Osteoblast (primary cell): ENCODE measurements at regions not wholly inside any gene's neighbourhood (a gene's known extent, or its start where the extent isn't known, plus 50 kb on each side); places are given as distances from the start of the nearest gene placed in this dataset.
A peak's percentile ranks its signal among the peaks of the same experiment; 100 is the strongest.

Source experiments
- DNase-seq: peaks from one replicate; pipeline ENCODE4 v3.0.0; 2011; ENCODE audit warnings: low spot score, mixed read lengths; ENCODE audit not compliant: insufficient read length; ENCODE audit errors: missing footprints
- H2AFZ ChIP-seq: 2 replicates; pipeline ENCODE4 v1.6.0; 2011; ENCODE audit warnings: mild to moderate bottlenecking, low read length
- H3K27ac ChIP-seq: 2 replicates; pipeline ENCODE4 v1.5.1; 2011; ENCODE audit warnings: mild to moderate bottlenecking, low read depth, low read length, moderate library complexity
- H3K27me3 ChIP-seq: 2 replicates; pipeline ENCODE4 v1.6.0; 2012; ENCODE audit warnings: mild to moderate bottlenecking, control low read depth, inconsistent platforms, low read length, moderate library complexity; ENCODE audit not compliant: insufficient read depth
- H3K36me3 ChIP-seq: 2 replicates; pipeline ENCODE4 v1.5.1; 2011; ENCODE audit warnings: mild to moderate bottlenecking, low read length, control low read depth, moderate library complexity; ENCODE audit not compliant: insufficient read depth
- H3K4me1 ChIP-seq: 2 replicates; pipeline ENCODE4 v1.5.1; 2011; ENCODE audit warnings: mild to moderate bottlenecking, low read length, control low read depth, moderate library complexity; ENCODE audit not compliant: insufficient read depth
- H3K4me2 ChIP-seq: 2 replicates; pipeline ENCODE4 v1.6.0; 2011; ENCODE audit warnings: mild to moderate bottlenecking, low read length; ENCODE audit not compliant: insufficient read depth
- H3K4me3 ChIP-seq: fragments of 200-600 bp; sonication (generic); 3 replicates; pipeline ENCODE4 v1.5.1; 2012; ENCODE audit warnings: mild to moderate bottlenecking, low read length, inconsistent platforms; ENCODE audit not compliant: insufficient read depth
- H3K79me2 ChIP-seq: 2 replicates; pipeline ENCODE4 v1.6.0; 2012; ENCODE audit warnings: mild to moderate bottlenecking, low read length, control low read depth, inconsistent platforms; ENCODE audit not compliant: insufficient read depth
- H3K9me3 ChIP-seq: 2 replicates; pipeline ENCODE4 v1.5.1; 2011; ENCODE audit warnings: low read depth, low read length, control low read depth
- H4K20me1 ChIP-seq: 2 replicates; pipeline ENCODE4 v1.6.0; 2012; ENCODE audit warnings: mild to moderate bottlenecking, low read length, control low read depth; ENCODE audit not compliant: insufficient read depth
- TF ChIP-seq, protein P1 (sequence below): IDR thresholded peaks from 2 replicates; pipeline ENCODE4 v1.5.1; 2011; ENCODE audit warnings: mild to moderate bottlenecking, low read depth, low read length, moderate library complexity; ENCODE audit errors: extremely low read depth

DNA sequence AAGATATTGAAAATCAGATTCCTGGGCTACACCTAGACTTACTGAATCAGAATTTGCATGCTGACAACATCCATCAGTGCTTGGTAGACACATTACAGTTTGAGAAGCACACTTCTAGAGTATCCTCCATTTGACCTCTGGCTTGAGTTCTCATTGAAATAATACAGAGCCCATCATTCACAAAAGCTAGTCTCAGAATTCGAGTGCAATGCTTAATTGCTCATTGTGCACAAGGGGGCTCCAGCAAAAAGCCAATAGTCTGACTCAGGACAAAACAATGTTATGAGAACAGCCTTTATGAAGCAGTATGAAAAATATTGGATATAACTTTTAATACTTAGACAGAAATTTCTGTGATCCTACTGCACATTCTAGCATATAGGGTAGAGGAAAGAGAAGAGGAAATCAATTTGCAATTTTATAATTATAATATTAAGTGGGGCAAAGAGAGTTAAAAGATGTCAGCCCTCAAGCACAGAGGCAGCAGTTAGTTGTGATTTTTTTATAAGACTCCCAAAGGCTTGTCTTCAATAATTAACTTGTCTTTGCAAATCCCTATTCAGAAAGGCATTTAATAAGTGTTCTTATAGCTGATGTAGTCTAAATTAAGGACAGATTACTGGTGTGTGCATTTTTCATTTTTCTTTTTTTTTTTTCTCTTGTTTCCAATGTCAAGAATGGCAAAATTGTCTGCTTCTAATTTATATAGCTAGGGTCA lies 105.8 kb upstream of the ANK3 start:
- DNase-seq = peak; percentile 0
- Histone ChIP-seq H3K4me2 (no peak overlapping the region), H3K79me2 (no peaks in the 10 kb centered on the region)

GRCh38 chr10:60494774-60495173 lies 105.1 kb upstream of the ANK3 start:
- TF ChIP-seq, protein P1, sequence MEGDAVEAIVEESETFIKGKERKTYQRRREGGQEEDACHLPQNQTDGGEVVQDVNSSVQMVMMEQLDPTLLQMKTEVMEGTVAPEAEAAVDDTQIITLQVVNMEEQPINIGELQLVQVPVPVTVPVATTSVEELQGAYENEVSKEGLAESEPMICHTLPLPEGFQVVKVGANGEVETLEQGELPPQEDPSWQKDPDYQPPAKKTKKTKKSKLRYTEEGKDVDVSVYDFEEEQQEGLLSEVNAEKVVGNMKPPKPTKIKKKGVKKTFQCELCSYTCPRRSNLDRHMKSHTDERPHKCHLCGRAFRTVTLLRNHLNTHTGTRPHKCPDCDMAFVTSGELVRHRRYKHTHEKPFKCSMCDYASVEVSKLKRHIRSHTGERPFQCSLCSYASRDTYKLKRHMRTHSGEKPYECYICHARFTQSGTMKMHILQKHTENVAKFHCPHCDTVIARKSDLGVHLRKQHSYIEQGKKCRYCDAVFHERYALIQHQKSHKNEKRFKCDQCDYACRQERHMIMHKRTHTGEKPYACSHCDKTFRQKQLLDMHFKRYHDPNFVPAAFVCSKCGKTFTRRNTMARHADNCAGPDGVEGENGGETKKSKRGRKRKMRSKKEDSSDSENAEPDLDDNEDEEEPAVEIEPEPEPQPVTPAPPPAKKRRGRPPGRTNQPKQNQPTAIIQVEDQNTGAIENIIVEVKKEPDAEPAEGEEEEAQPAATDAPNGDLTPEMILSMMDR = no peak
- Histone ChIP-seq H2AFZ (no peak overlapping the region), H3K36me3 (no peaks in the 10 kb centered on the region)

More for the DNA sequence above, 105.8 kb upstream of the ANK3 start:
- Histone ChIP-seq H3K4me3 (no peak overlapping the region), H2AFZ (no peak overlapping the region), H3K36me3 (no peaks in the 10 kb centered on the region), H4K20me1 (no peaks in the 10 kb centered on the region), H3K27me3 (no peaks in the 10 kb centered on the region), H3K27ac (no peak overlapping the region), H3K9me3 (no peaks in the 10 kb centered on the region), H3K4me1 (peaks cover 7% of the 10 kb centered on the region)
- TF ChIP-seq, protein P1 = no peak

GRCh38 chr10:60491162-60491561 lies 101.5 kb upstream of the ANK3 start:
- Histone ChIP-seq H4K20me1 (no peaks in the 10 kb centered on the region), H3K79me2 (no peaks in the 10 kb centered on the region), H3K9me3 (no peaks in the 10 kb centered on the region), H3K27ac (no peak overlapping the region), H2AFZ (no peak overlapping the region), H3K36me3 (no peaks in the 10 kb centered on the region), H3K4me3 (no peak overlapping the region), H3K4me1 (peaks cover 7% of the 10 kb centered on the region), H3K4me2 (no peak overlapping the region), H3K27me3 (no peaks in the 10 kb centered on the region)
- TF ChIP-seq, protein P1 = no peak
- DNase-seq = no peak

More at GRCh38 chr10:60494774-60495173, 105.1 kb upstream of the ANK3 start:
- peak; percentile 1 for DNase-seq
- H3K27ac ChIP-seq = no peak overlapping the region
- no peaks in the 10 kb centered on the region for H4K20me1 ChIP-seq
- peaks cover 7% of the 10 kb centered on the region for H3K4me1 ChIP-seq
- H3K9me3 ChIP-seq = no peaks in the 10 kb centered on the region
- no peaks in the 10 kb centered on the region for H3K79me2 ChIP-seq
- no peak overlapping the region for H3K4me3 ChIP-seq
- no peak overlapping the region for H3K4me2 ChIP-seq
- H3K27me3 ChIP-seq = no peaks in the 10 kb centered on the region

DNA sequence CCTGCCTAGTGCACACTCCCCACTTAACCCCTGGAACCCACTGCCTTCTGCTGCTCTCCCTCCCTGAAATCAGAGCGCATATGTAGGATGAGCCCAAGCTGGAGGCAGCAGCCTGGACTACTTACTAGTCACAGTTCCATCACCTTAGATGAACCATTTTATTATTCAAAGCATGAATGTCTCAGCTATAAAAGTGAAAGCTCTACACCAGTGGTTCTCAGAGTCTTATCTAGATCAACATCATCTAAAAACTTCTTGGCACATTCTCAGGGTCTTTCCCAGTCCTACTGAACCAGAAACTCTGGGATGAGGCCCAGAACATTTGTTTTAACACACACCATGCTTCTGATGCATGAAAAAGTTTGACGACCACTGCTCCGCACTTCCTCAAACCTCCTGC lies 100.3 kb upstream of the ANK3 start:
- H3K4me2 ChIP-seq = no peak overlapping the region
- H2AFZ ChIP-seq = no peak overlapping the region

More for the DNA sequence above, 100.3 kb upstream of the ANK3 start:
- Histone ChIP-seq H3K27ac (no peak overlapping the region), H3K79me2 (no peaks in the 10 kb centered on the region), H3K9me3 (no peaks in the 10 kb centered on the region), H3K27me3 (no peaks in the 10 kb centered on the region), H3K4me1 (no peaks in the 10 kb centered on the region), H3K4me3 (no peak overlapping the region), H4K20me1 (no peaks in the 10 kb centered on the region), H3K36me3 (no peaks in the 10 kb centered on the region)
- TF ChIP-seq, protein P1 = no peak
- no peak for DNase-seq
